Spleen (tissue), 11 donors: ENCODE measurements at regions not wholly inside any gene's neighbourhood (a gene's known extent, or its start where the extent isn't known, plus 50 kb on each side); places are given as distances from the start of the nearest gene placed in this dataset.

Experiments
- DNase-seq: peaks from one replicate; pipeline ENCODE4 v3.0.0-alpha.2; 2020
- H3K27ac ChIP-seq, 8 donors: fragments of 200-600 bp; sonication (generic) in 7 of 8; 1 replicate in 4 of 8; 2 replicates in 4 of 8; pipeline versions ENCODE4 v1.5.0 to v1.8.0; 2016 to 2021; ENCODE audit warnings: inconsistent platforms in 4 of 8, mild to moderate bottlenecking in 4 of 8, moderate library complexity in 1 of 8
- H3K27me3 ChIP-seq, 7 donors: fragments of 200-600 bp; sonication (generic) in 6 of 7; replicated peaks in 1 of 7; 1 replicate in 4 of 7; 2 replicates in 3 of 7; pipeline versions ENCODE4 v1.5.0 to v1.8.0; 2016 to 2021; ENCODE audit warnings: inconsistent platforms in 3 of 7, mild to moderate bottlenecking in 1 of 7
- H3K36me3 ChIP-seq, 6 donors: fragments of 200-600 bp; sonication (generic) in 5 of 6; 1 replicate in 4 of 6; 2 replicates in 2 of 6; pipeline versions ENCODE4 v1.5.0 to v1.8.0; 2016 to 2021; ENCODE audit warnings: inconsistent platforms in 2 of 6
- H3K4me1 ChIP-seq, 6 donors: fragments of 200-600 bp; sonication (generic) in 5 of 6; 1 replicate in 3 of 6; 2 replicates in 3 of 6; pipeline versions ENCODE4 v1.5.0 to v1.8.0; 2016 to 2021; ENCODE audit warnings: inconsistent platforms in 3 of 6
- H3K4me3 ChIP-seq, 8 donors: fragments of 200-600 bp; sonication (generic) in 7 of 8; 1 replicate in 4 of 8; 2 replicates in 4 of 8; pipeline versions ENCODE4 v1.5.0 to v1.8.0; 2016 to 2021; ENCODE audit warnings: inconsistent platforms in 4 of 8, mild to moderate bottlenecking in 4 of 8, moderate library complexity in 2 of 8
- H3K9me3 ChIP-seq, 8 donors: fragments of 200-600 bp; sonication (generic) in 7 of 8; 1 replicate in 4 of 8; 2 replicates in 4 of 8; pipeline versions ENCODE4 v1.5.0 to v1.8.0; 2016 to 2021; ENCODE audit warnings: inconsistent platforms in 4 of 8
- POLR2A ChIP-seq, 3 donors: fragments of 450-650 bp; IDR thresholded peaks; one replicate each; pipeline ENCODE4 v1.5.1; 2017; ENCODE audit warnings: antibody characterized with exemption in 3 of 3, mild to moderate bottlenecking in 1 of 3
- POLR2AphosphoS5 ChIP-seq, 3 donors: sonication (generic); formaldehyde crosslinking; IDR thresholded peaks; one replicate each; pipeline ENCODE4 v1.5.1; 2017; ENCODE audit warnings: antibody characterized with exemption in 3 of 3
- WGBS, 5 donors: extraction: QIAGEN DNeasy Blood & Tissue Kit in 3 of 5; methylation state at CpG; one replicate each; pipeline versions ENCODE4 v1.1.5 to v1.1.7; 2013 to 2018; 5-methylcytosine and 5-hydroxymethylcytosine counted together
- intact Hi-C: fragments of 100-400 bp; cut with DNase I; formaldehyde crosslinking; loops from one replicate; pipeline ENCODE4 v1.15.0; 2023; ENCODE audit warnings: low total_unique reads
- TF ChIP-seq, protein P1 (sequence below), 11 experiments: fragments of 200-600 bp in 7 of 11; fragments of 450-650 bp in 4 of 11; sonication (generic) in 4 of 11; IDR thresholded peaks in 8 of 11; conservative IDR thresholded peaks in 3 of 11; 1 replicate in 7 of 11; 2 replicates in 4 of 11; pipeline versions ENCODE4 v1.4.0 to v1.8.0; 2016 to 2021; ENCODE audit warnings: antibody characterized with exemption in 11 of 11, inconsistent platforms in 4 of 11, mild to moderate bottlenecking in 1 of 11
- donor health status: healthy with polysubstance abuse.
- donor health status: DM: no; HTN: no; CAD: no; lungs with moderate emphysema.
- donor health status: DM: no; HTN: no; CAD: no.
- donor health status: Bipolar disorder and iron deficiency.
- donor health status: healthy.
- donor health status: DM: no; HTN: no; CAD: no.
- donor health status: DM: yes; HTN: yes; CAD: no.

DNA sequence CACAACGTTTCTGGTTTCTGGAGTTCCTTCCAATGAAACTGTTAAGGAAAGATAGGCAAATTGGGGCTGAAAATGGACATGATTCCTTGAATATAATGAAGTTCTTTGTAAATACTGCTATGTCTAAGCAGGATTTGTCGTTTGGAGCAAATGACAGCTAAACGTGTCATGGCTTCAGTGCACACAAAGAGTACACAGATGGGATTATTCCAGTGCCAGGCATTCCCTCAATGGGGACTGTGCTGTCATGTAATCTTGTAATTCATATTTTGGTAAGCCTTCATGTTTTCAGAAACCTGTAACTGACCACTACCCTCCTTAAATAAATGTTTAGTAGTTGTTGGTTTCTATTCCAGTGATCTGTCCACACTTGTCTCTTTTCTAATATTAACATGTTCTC is 404.7 kb upstream of the CDH7 start:
- Histone ChIP-seq H3K36me3 (no peaks in the 10 kb centered on the region), H3K9me3 (peaks cover 0 to 14% (median 2%) of the 10 kb centered on the region in 8 donors), H3K27me3 (no peaks in the 10 kb centered on the region), H3K4me1 (no peaks in the 10 kb centered on the region), H3K27ac (no peak overlapping the region), H3K4me3 (no peak overlapping the region)
- DNase-seq = no peak
- intact Hi-C loops = no loop called here
- TF ChIP-seq POLR2AphosphoS5 (IDR thresholded peaks at IDR 0.05) (no peak), POLR2A (IDR thresholded peaks at IDR 0.05) (no peak)
- TF ChIP-seq, protein P1, sequence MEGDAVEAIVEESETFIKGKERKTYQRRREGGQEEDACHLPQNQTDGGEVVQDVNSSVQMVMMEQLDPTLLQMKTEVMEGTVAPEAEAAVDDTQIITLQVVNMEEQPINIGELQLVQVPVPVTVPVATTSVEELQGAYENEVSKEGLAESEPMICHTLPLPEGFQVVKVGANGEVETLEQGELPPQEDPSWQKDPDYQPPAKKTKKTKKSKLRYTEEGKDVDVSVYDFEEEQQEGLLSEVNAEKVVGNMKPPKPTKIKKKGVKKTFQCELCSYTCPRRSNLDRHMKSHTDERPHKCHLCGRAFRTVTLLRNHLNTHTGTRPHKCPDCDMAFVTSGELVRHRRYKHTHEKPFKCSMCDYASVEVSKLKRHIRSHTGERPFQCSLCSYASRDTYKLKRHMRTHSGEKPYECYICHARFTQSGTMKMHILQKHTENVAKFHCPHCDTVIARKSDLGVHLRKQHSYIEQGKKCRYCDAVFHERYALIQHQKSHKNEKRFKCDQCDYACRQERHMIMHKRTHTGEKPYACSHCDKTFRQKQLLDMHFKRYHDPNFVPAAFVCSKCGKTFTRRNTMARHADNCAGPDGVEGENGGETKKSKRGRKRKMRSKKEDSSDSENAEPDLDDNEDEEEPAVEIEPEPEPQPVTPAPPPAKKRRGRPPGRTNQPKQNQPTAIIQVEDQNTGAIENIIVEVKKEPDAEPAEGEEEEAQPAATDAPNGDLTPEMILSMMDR (IDR thresholded peaks at IDR 0.05 in 8 of 11, conservative IDR thresholded peaks at IDR 0.05 in 3 of 11) = no peak
- WGBS, 5 donors = 74 to 79% (median 76%) methylated on average over 3 of the region's 3 CpGs

DNA sequence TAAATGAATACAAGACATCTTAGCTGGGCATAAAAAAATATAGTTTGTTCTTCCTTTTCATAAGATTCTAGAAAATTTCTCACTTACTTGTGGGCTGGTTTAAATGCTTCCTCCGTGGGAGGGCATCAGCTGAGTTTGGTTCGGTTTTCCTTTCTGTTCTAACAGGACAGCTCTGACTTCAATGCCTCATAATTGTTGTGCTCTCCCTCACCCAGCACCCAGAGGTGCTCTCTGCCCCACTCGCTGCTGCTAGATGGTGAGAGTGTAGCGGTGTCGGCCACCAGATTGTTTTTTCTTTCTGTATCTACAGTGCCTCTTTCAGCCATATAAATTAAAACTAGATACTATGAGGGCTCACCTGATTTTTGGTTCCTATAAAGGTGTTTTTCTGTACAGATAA is 407.2 kb upstream of the CDH7 start:
- 82 to 95% (median 88%) methylated on average over 5 of the region's 5 CpGs for WGBS, 5 donors
- Histone ChIP-seq H3K36me3 (no peaks in the 10 kb centered on the region), H3K9me3 (peaks cover 0 to 14% (median 2%) of the 10 kb centered on the region in 8 donors), H3K27me3 (no peaks in the 10 kb centered on the region), H3K27ac (no peak overlapping the region), H3K4me3 (no peak overlapping the region), H3K4me1 (no peaks in the 10 kb centered on the region)
- DNase-seq = no peak
- intact Hi-C loops = no loop called here
- TF ChIP-seq POLR2AphosphoS5 (IDR thresholded peaks at IDR 0.05) (no peak), POLR2A (IDR thresholded peaks at IDR 0.05) (no peak)
- TF ChIP-seq, protein P1 (IDR thresholded peaks at IDR 0.05 in 8 of 11, conservative IDR thresholded peaks at IDR 0.05 in 3 of 11) = no peak

DNA sequence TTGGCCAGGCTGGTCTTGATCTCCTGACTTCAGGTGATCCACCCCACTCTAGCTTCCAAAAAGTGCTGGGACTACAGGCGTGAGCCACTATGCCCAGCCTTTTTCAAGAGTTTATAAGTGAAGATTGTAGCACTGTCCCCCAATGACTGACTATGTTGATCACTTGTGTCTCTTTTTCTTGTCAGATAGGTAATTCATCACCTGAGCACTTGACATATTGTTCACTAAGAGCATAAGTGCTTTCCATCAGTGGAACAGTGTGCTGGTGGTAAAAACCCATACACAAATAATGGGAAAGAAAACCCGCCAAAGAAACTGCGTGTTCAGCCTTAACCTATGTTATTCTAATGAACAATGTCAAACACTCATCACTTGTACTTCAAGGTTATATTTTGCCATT is 414.4 kb upstream of the CDH7 start:
- DNase-seq = no peak
- Histone ChIP-seq H3K36me3 (no peaks in the 10 kb centered on the region), H3K27ac (no peak overlapping the region), H3K27me3 (no peaks in the 10 kb centered on the region), H3K4me3 (no peak overlapping the region), H3K9me3 (no peaks in the 10 kb centered on the region), H3K4me1 (no peaks in the 10 kb centered on the region)
- 60 to 93% (median 88%) methylated on average over 3 of the region's 3 CpGs for WGBS, 5 donors
- no peak for TF ChIP-seq POLR2AphosphoS5 (IDR thresholded peaks at IDR 0.05)
- TF ChIP-seq, protein P1 (IDR thresholded peaks at IDR 0.05 in 8 of 11, conservative IDR thresholded peaks at IDR 0.05 in 3 of 11) = no peak
- no peak for TF ChIP-seq POLR2A (IDR thresholded peaks at IDR 0.05)
- intact Hi-C loops = no loop called here

DNA sequence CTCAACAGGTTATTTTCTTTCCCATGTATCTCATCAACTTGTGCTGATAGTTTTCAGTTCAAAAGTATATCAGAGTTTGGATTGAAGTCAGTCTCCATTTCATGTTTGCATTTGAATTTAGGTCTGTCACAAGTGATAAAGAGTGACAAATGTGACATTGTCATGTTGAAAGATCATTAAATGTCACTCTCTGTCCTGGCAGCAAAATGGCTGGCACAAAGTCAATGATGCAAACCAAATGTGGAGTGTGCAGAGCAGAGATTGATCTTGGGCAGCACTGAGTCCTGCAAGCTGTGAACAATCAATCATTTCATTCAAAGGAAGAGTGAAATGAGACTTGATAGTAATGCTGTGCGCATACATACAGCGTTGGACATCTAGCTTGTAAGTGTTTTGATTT is 421.8 kb upstream of the CDH7 start:
- H3K4me3 ChIP-seq = no peak overlapping the region
- no peaks in the 10 kb centered on the region for H3K27me3 ChIP-seq
- intact Hi-C loops = no loop called here
- H3K9me3 ChIP-seq = peaks cover 0 to 4% (median 0%) of the 10 kb centered on the region in 8 donors
- WGBS, 5 donors = 85 to 89% (median 87%) methylated on average over 2 of the region's 2 CpGs
- no peaks in the 10 kb centered on the region for H3K4me1 ChIP-seq
- no peak overlapping the region for H3K27ac ChIP-seq
- no peaks in the 10 kb centered on the region for H3K36me3 ChIP-seq
- DNase-seq = no peak
- no peak for TF ChIP-seq POLR2A (IDR thresholded peaks at IDR 0.05)
- TF ChIP-seq, protein P1 (IDR thresholded peaks at IDR 0.05 in 8 of 11, conservative IDR thresholded peaks at IDR 0.05 in 3 of 11) = no peak
- TF ChIP-seq POLR2AphosphoS5 (IDR thresholded peaks at IDR 0.05) = no peak
